ENCODE measurements at regions not wholly inside any gene's neighbourhood (a gene's known extent, or its start where the extent isn't known, plus 50 kb on each side); places are given as distances from the start of the nearest gene placed in this dataset.
"Not testable (repeated sequence)": the region's sequence is repeated elsewhere in the genome, so short reads cannot be mapped to it uniquely, and the experiment has no call there.

DNA sequence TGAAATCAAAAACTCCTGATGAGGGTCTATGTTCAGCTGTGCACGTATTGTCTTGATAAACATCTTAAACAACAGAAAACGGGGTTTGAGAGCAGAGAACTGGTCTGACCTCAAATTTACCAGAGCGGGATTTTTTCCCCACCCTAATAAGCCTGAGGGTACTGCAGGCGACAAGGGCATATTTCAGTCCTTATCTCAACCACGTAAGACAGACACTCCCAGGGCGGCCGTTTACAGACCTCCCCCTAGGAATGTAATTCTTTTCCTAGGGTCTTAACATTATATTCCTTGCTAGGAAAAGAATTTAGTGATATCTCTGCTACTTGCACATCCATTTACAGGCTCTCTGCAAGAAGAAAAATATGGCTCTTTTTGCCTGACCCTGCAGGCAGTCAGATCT lies 1546.6 kb downstream of the FAM181B start:
- TF ChIP-seq POLR2AphosphoS5 (IDR thresholded peaks at IDR 0.05; ENCODE audit: low read depth, low read length); POLR2A (IDR thresholded peaks at IDR 0.05; ENCODE audit: low read depth, low read length); TAF1 (IDR thresholded peaks at IDR 0.05; ENCODE audit: borderline replicate concordance, low read depth, low read length): not testable (repeated sequence)

Data from GM12892 (cell line).